ENCODE measurements at regions not wholly inside any gene's neighbourhood (a gene's known extent, or its start where the extent isn't known, plus 50 kb on each side); places are given as distances from the start of the nearest gene placed in this dataset.

GRCh38 chr1:104807590-104807989 is 1057.9 kb downstream of the AMY1C start:
- TF ChIP-seq, protein P1, sequence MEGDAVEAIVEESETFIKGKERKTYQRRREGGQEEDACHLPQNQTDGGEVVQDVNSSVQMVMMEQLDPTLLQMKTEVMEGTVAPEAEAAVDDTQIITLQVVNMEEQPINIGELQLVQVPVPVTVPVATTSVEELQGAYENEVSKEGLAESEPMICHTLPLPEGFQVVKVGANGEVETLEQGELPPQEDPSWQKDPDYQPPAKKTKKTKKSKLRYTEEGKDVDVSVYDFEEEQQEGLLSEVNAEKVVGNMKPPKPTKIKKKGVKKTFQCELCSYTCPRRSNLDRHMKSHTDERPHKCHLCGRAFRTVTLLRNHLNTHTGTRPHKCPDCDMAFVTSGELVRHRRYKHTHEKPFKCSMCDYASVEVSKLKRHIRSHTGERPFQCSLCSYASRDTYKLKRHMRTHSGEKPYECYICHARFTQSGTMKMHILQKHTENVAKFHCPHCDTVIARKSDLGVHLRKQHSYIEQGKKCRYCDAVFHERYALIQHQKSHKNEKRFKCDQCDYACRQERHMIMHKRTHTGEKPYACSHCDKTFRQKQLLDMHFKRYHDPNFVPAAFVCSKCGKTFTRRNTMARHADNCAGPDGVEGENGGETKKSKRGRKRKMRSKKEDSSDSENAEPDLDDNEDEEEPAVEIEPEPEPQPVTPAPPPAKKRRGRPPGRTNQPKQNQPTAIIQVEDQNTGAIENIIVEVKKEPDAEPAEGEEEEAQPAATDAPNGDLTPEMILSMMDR (IDR thresholded peaks at IDR 0.05 in 8 of 11, conservative IDR thresholded peaks at IDR 0.05 in 3 of 11), result no peak
- TF ChIP-seq POLR2AphosphoS5 (IDR thresholded peaks at IDR 0.05), result no peak
- TF ChIP-seq POLR2A (IDR thresholded peaks at IDR 0.05), result no peak
